HL-60 (cell line): ENCODE measurements at regions not wholly inside any gene's neighbourhood (a gene's known extent, or its start where the extent isn't known, plus 50 kb on each side); places are given as distances from the start of the nearest gene placed in this dataset.

ENCODE experiments used
- DNase-seq, 2 experiments: peaks; one replicate each; pipeline ENCODE4 v3.0.0-alpha.2; 2010 to 2020; ENCODE audit warnings: low read depth in 1 of 2, low spot score in 1 of 2
- H3K27ac ChIP-seq: fragments of 250-450 bp; sonication (Bioruptor Pico); replicated peaks from 2 replicates; pipeline ENCODE4 v1.5.1; 2020; ENCODE audit warnings: mild to moderate bottlenecking, moderate library complexity
- H3K27me3 ChIP-seq: fragments of 250-450 bp; sonication (Bioruptor Pico); 2 replicates; pipeline ENCODE4 v1.5.1; 2021; ENCODE audit warnings: mild to moderate bottlenecking, moderate library complexity; ENCODE audit not compliant: insufficient read depth, poor library complexity, severe bottlenecking
- H3K4me3 ChIP-seq: replicated peaks from 2 replicates; pipeline ENCODE4 v1.5.1; 2011; ENCODE audit warnings: mild to moderate bottlenecking, control low read depth, low read length; ENCODE audit not compliant: insufficient read depth
- CTCF ChIP-seq: IDR thresholded peaks from one replicate; pipeline ENCODE4 v1.5.1; 2011; ENCODE audit warnings: low read length, control low read depth, inconsistent platforms; ENCODE audit not compliant: insufficient read depth
- GABPA ChIP-seq: IDR thresholded peaks from 2 replicates; pipeline ENCODE4 v1.6.1; 2012; ENCODE audit warnings: low read depth
- POLR2AphosphoS5 ChIP-seq: IDR thresholded peaks from 2 replicates; pipeline ENCODE4 v1.6.1; 2012; ENCODE audit warnings: low read depth
- REST ChIP-seq: IDR thresholded peaks from 2 replicates; pipeline ENCODE4 v1.6.1; 2012; ENCODE audit warnings: low read depth; ENCODE audit not compliant: insufficient replicate concordance
- SPI1 ChIP-seq: IDR thresholded peaks from 2 replicates; pipeline ENCODE4 v1.6.1; 2012; ENCODE audit warnings: low read depth, mild to moderate bottlenecking, borderline replicate concordance

GRCh38 chr2:194270648-194271047, 1386.4 kb upstream of the SLC39A10 start:
- TF ChIP-seq POLR2AphosphoS5 (no peak), GABPA (no peak), REST (no peak), CTCF (no peak), SPI1 (no peak)
- no peaks in the 10 kb centered on the region for H3K27me3 ChIP-seq
- H3K4me3 ChIP-seq, result no peak overlapping the region
- no peak for DNase-seq
- no peak overlapping the region for H3K27ac ChIP-seq

GRCh38 chr2:194264586-194264985, 1392.4 kb upstream of the SLC39A10 start:
- TF ChIP-seq SPI1 (no peak), CTCF (no peak), GABPA (no peak), POLR2AphosphoS5 (no peak), REST (no peak)
- no peak for DNase-seq
- Histone ChIP-seq H3K4me3 (no peak overlapping the region), H3K27ac (no peak overlapping the region), H3K27me3 (no peaks in the 10 kb centered on the region)

- Histone ChIP-seq H3K4me3 (no peak overlapping the region), H3K27me3 (no peaks in the 10 kb centered on the region), H3K27ac (no peak overlapping the region)
- DNase-seq, result no peak
- TF ChIP-seq CTCF, result no peak
- no peak for TF ChIP-seq REST
- no peak for TF ChIP-seq POLR2AphosphoS5
- no peak for TF ChIP-seq GABPA
- TF ChIP-seq SPI1, result no peak
Measured at GRCh38 chr2:194260185-194260584, 1396.8 kb upstream of the SLC39A10 start.
